GM12891 (cell line): ENCODE measurements at regions not wholly inside any gene's neighbourhood (a gene's known extent, or its start where the extent isn't known, plus 50 kb on each side); places are given as distances from the start of the nearest gene placed in this dataset.

Experiments
- POLR2A ChIP-seq: IDR thresholded peaks from 2 replicates; pipeline ENCODE4 v1.6.1; 2011; ENCODE audit warnings: low read depth, low read length, control low read depth
- POU2F2 ChIP-seq: IDR thresholded peaks from 2 replicates; pipeline ENCODE4 v1.6.1; 2011; ENCODE audit warnings: low read depth, mild to moderate bottlenecking, control low read depth, low read length, moderate library complexity
- TAF1 ChIP-seq: IDR thresholded peaks from 2 replicates; pipeline ENCODE4 v1.6.1; 2011; ENCODE audit warnings: low read depth, low read length, control low read depth

DNA sequence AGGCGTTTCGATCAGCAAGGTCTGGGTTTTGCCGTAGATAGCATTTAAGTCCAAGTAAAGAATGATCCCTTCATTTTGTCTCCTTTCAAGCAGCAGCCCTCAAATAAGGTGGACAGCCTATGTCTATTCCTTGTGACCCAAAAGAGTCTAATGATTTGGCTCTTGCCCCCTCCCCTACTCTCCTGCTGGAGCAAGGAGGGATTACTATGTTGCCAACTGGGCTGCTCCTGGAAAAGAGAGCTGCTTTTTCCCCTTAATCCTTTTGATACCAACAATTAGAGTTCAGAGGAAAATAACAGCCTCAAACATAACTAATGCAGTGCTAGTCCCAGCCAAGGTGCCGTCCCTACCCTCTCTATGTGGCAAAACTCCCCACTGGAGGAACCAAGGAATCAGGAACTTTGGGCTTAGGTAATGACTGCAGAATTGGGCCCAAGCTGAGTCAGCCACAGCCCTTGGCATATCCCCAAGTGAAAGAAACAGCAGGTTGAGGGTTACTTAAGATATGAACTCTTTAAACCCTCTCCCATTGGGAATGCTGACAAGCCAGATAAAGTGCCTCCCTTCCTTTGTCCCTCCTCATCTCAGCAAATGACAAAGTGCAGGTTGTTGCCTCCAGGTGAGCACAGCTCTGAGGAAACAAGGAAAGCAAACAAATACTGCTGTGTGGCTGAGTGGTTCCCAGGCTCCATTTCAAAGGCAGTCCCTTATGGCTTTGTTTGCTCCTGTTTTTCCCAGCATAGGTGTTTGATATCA, 643.7 kb downstream of the INHBA start:
- TF ChIP-seq TAF1 (no peak), POLR2A (no peak), POU2F2 (no peak)
